Ishikawa (cell line): ENCODE measurements at regions not wholly inside any gene's neighbourhood (a gene's known extent, or its start where the extent isn't known, plus 50 kb on each side); places are given as distances from the start of the nearest gene placed in this dataset.

Experiments used
- CEBPB ChIP-seq: IDR thresholded peaks from 2 replicates; pipeline ENCODE4 v1.6.1; 2012
- CREB1 ChIP-seq: IDR thresholded peaks from 2 replicates; pipeline ENCODE4 v1.6.1; 2012; ENCODE audit warnings: low read depth
- EGR1 ChIP-seq: IDR thresholded peaks from 2 replicates; pipeline ENCODE4 v1.6.1; 2012
- EP300 ChIP-seq: IDR thresholded peaks from 2 replicates; pipeline ENCODE4 v1.6.1; 2012; ENCODE audit warnings: borderline replicate concordance
- FOXM1 ChIP-seq: IDR thresholded peaks from 2 replicates; pipeline ENCODE4 v1.6.1; 2012; ENCODE audit warnings: low read depth, borderline replicate concordance
- MAX ChIP-seq: IDR thresholded peaks from 2 replicates; pipeline ENCODE4 v1.6.1; 2012
- NFIC ChIP-seq: IDR thresholded peaks from 2 replicates; pipeline ENCODE4 v1.6.1; 2012
- RAD21 ChIP-seq: IDR thresholded peaks from 2 replicates; pipeline ENCODE4 v1.6.1; 2012; ENCODE audit warnings: low read depth
- REST ChIP-seq: IDR thresholded peaks from 2 replicates; pipeline ENCODE4 v1.6.1; 2012; ENCODE audit warnings: low read depth, mild to moderate bottlenecking
- TAF1 ChIP-seq: IDR thresholded peaks from 2 replicates; pipeline ENCODE4 v1.6.1; 2012; ENCODE audit warnings: low read depth, mild to moderate bottlenecking
- TCF12 ChIP-seq: IDR thresholded peaks from 2 replicates; pipeline ENCODE4 v1.6.1; 2012; ENCODE audit warnings: low read depth
- TEAD4 ChIP-seq: IDR thresholded peaks from 2 replicates; pipeline ENCODE4 v1.6.1; 2012
- USF1 ChIP-seq: IDR thresholded peaks from 2 replicates; pipeline ENCODE4 v1.6.1; 2012
- YY1 ChIP-seq: IDR thresholded peaks from 2 replicates; pipeline ENCODE4 v1.6.1; 2012; ENCODE audit warnings: low read depth
- ZBTB7A ChIP-seq: IDR thresholded peaks from 2 replicates; pipeline ENCODE4 v1.6.1; 2012; ENCODE audit warnings: low read depth

GRCh38 chr12:97235102-97235501 lies 227.5 kb upstream of the RMST start:
- TF ChIP-seq CREB1 (no peak), TCF12 (no peak), TAF1 (no peak), EGR1 (no peak), CEBPB (no peak), ZBTB7A (no peak), FOXM1 (no peak), RAD21 (no peak), EP300 (no peak)

- TF ChIP-seq CREB1 (no peak), NFIC (no peak), MAX (no peak), RAD21 (no peak), EGR1 (no peak)
These were observed 216.2 kb upstream of the RMST start for GRCh38 chr12:97246368-97246767.

- TF ChIP-seq NFIC: no peak
- no peak for TF ChIP-seq FOXM1
- TF ChIP-seq TEAD4: no peak
- TF ChIP-seq MAX: no peak
- no peak for TF ChIP-seq EP300
- TF ChIP-seq TCF12: no peak
- no peak for TF ChIP-seq CEBPB
- TF ChIP-seq RAD21: no peak
- TF ChIP-seq TAF1: no peak
- no peak for TF ChIP-seq EGR1
- no peak for TF ChIP-seq REST
- TF ChIP-seq USF1: no peak
- TF ChIP-seq CREB1: no peak
- TF ChIP-seq YY1: no peak
- TF ChIP-seq ZBTB7A: no peak
These were observed 212.1 kb upstream of the RMST start for GRCh38 chr12:97250483-97250882.

- no peak for TF ChIP-seq ZBTB7A
- TF ChIP-seq TAF1: no peak
- TF ChIP-seq EGR1: no peak
- TF ChIP-seq REST: no peak
- no peak for TF ChIP-seq USF1
- TF ChIP-seq YY1: no peak
- no peak for TF ChIP-seq EP300
- TF ChIP-seq MAX: no peak
- no peak for TF ChIP-seq TEAD4
- TF ChIP-seq NFIC: no peak
- TF ChIP-seq FOXM1: no peak
- no peak for TF ChIP-seq TCF12
These were observed 204.9 kb upstream of the RMST start for GRCh38 chr12:97257726-97258125.

- TF ChIP-seq NFIC (no peak), RAD21 (no peak), REST (no peak), FOXM1 (no peak), CREB1 (no peak), CEBPB (no peak), MAX (no peak), EP300 (no peak), ZBTB7A (no peak), USF1 (no peak)
These were observed 203.5 kb upstream of the RMST start for GRCh38 chr12:97259098-97259497.
